HepG2 (cell line): ENCODE measurements at regions not wholly inside any gene's neighbourhood (a gene's known extent, or its start where the extent isn't known, plus 50 kb on each side); places are given as distances from the start of the nearest gene placed in this dataset.

Source experiments
- ATAC-seq: fragments of 200-7000 bp; cut with Tn5 transposase; 3 replicates; pipeline ENCODE4 v1.9.1; 2020; ENCODE audit warnings: mild to moderate bottlenecking, moderate library complexity
- BruUV-seq: library from RNA; stranded (reverse); fragments of 400-500 nt; replicated peaks from 2 replicates; lab custom pipeline; 2021; lab: Mats Ljungman, UMichigan
- CTCF ChIA-PET: fragments of 300-600 bp; formaldehyde crosslinking; extraction: SDS; loops from one replicate; lab custom pipeline; 2021; ENCODE audit warnings: low total read pairs, inconsistent platforms, low intra/inter-chr PET ratio; lab: Yijun Ruan, JAX
- POLR2A ChIA-PET: fragments of 350-600 bp; sonication (Branson Sonifier 250); formaldehyde crosslinking; loops from one replicate; lab custom pipeline; 2020; ENCODE audit warnings: antibody characterized with exemption, inconsistent platforms; lab: Yijun Ruan, JAX
- DNase-seq: peaks from one replicate; pipeline ENCODE4 v3.0.0-alpha.2; 2015; ENCODE audit warnings: low spot score
- FAIRE-seq: peaks from 3 replicates; lab custom pipeline; 2011; peaks lifted over from hg19 to GRCh38; lab: Jason Lieb, UNC
- H2AFZ ChIP-seq: one replicate; pipeline ENCODE4 v1.6.1; 2011; ENCODE audit warnings: low read length, inconsistent platforms
- H3K27ac ChIP-seq: fragments of 300-600 bp; 3 replicates; pipeline ENCODE4 v1.8.0; 2011; ENCODE audit warnings: mixed run types, mild to moderate bottlenecking, mixed read lengths, low read length, inconsistent platforms; ENCODE audit not compliant: insufficient read depth; ENCODE audit errors: extremely low read length
- H3K27me3 ChIP-seq, 2 experiments: fragments of 200-600 bp in 1 of 2; 2 replicates in 1 of 2; 3 replicates in 1 of 2; pipeline versions ENCODE4 v1.6.0 to v1.8.0; 2011; ENCODE audit warnings: low read length in 2 of 2, mild to moderate bottlenecking in 2 of 2, moderate library complexity in 2 of 2, inconsistent platforms in 1 of 2; ENCODE audit not compliant: insufficient read depth in 2 of 2, control insufficient read depth in 1 of 2
- H3K36me3 ChIP-seq, 2 experiments: fragments of 200-600 bp in 1 of 2; replicated peaks in 1 of 2; 2 replicates in 1 of 2; 3 replicates in 1 of 2; pipeline versions ENCODE4 v1.5.1 to v1.8.0; 2011; ENCODE audit warnings: low read length in 2 of 2, inconsistent platforms in 1 of 2; ENCODE audit not compliant: insufficient read depth in 2 of 2, control insufficient read depth in 1 of 2
- H3K4me1 ChIP-seq: 2 replicates; pipeline ENCODE4 v1.5.1; 2012; ENCODE audit warnings: low read length, inconsistent platforms; ENCODE audit not compliant: insufficient read depth
- H3K4me2 ChIP-seq: 2 replicates; pipeline ENCODE4 v1.6.0; 2011; ENCODE audit warnings: low read depth, low read length, inconsistent platforms
- H3K4me3 ChIP-seq, 3 experiments: fragments of 200-600 bp in 1 of 3; sonication (generic), shearing (Covaris generic) in 1 of 3; replicated peaks in 1 of 3; 2 replicates each; pipeline ENCODE4 v1.5.1; 2011 to 2016; ENCODE audit warnings: low read length in 3 of 3, inconsistent platforms in 2 of 3, low read depth in 2 of 3, mild to moderate bottlenecking in 2 of 3, control low read depth in 1 of 3, mixed read lengths in 1 of 3; ENCODE audit not compliant: insufficient read depth in 1 of 3
- H3K79me2 ChIP-seq: one replicate; pipeline ENCODE4 v1.6.1; 2011; ENCODE audit warnings: low read length, inconsistent platforms; ENCODE audit not compliant: insufficient read depth
- H3K9ac ChIP-seq: 2 replicates; pipeline ENCODE4 v1.6.0; 2011; ENCODE audit warnings: mild to moderate bottlenecking, low read depth, low read length, inconsistent platforms; ENCODE audit not compliant: insufficient read depth
- H3K9me3 ChIP-seq: 2 replicates; pipeline ENCODE4 v1.5.1; 2012; ENCODE audit warnings: mild to moderate bottlenecking, low read length
- H4K20me1 ChIP-seq: 2 replicates; pipeline ENCODE4 v1.6.0; 2011; ENCODE audit warnings: inconsistent platforms, mild to moderate bottlenecking, low read length, moderate library complexity; ENCODE audit not compliant: insufficient read depth
- ATF2 ChIP-seq: sonication (generic); formaldehyde crosslinking; IDR thresholded peaks from 2 replicates; pipeline ENCODE4 v1.4.0; 2020; ENCODE audit warnings: missing genetic modification reagents
- IRX3 ChIP-seq: sonication (generic); formaldehyde crosslinking; IDR thresholded peaks from 2 replicates; pipeline ENCODE4 v1.8.1; 2023; ENCODE audit warnings: mild to moderate bottlenecking, low read depth, missing genetic modification reagents, borderline replicate concordance
- MED13 ChIP-seq: sonication (generic); formaldehyde crosslinking; IDR thresholded peaks from 2 replicates; pipeline ENCODE4 v1.5.0; 2020; ENCODE audit warnings: missing genetic modification reagents
- MEF2D ChIP-seq: sonication (generic); formaldehyde crosslinking; IDR thresholded peaks from 2 replicates; pipeline ENCODE4 v1.5.1; 2020; ENCODE audit warnings: mild to moderate bottlenecking, missing genetic modification reagents
- MEIS1 ChIP-seq: sonication (generic); formaldehyde crosslinking; IDR thresholded peaks from 2 replicates; pipeline ENCODE4 v1.9.0; 2021; ENCODE audit warnings: mild to moderate bottlenecking, missing genetic modification reagents, moderate library complexity, borderline replicate concordance
- MLLT10 ChIP-seq: sonication (generic); formaldehyde crosslinking; IDR thresholded peaks from 2 replicates; pipeline ENCODE4 v1.4.0; 2020; ENCODE audit warnings: missing genetic modification reagents
- SMAD1 ChIP-seq: sonication (generic); formaldehyde crosslinking; IDR thresholded peaks from 2 replicates; pipeline ENCODE4 v1.4.0; 2020; ENCODE audit warnings: missing genetic modification reagents, low read depth, mild to moderate bottlenecking, borderline replicate concordance
- ZFY ChIP-seq: sonication (generic); formaldehyde crosslinking; IDR thresholded peaks from 2 replicates; pipeline ENCODE4 v1.4.0; 2020; ENCODE audit warnings: missing genetic modification reagents
- ZNF569 ChIP-seq: sonication (generic); formaldehyde crosslinking; IDR thresholded peaks from 2 replicates; pipeline ENCODE4 v1.5.0; 2020; ENCODE audit warnings: mild to moderate bottlenecking, missing genetic modification reagents, moderate library complexity, borderline replicate concordance
- ZNF772 ChIP-seq: sonication (generic); formaldehyde crosslinking; IDR thresholded peaks from 2 replicates; pipeline ENCODE4 v1.5.0; 2020; ENCODE audit warnings: mild to moderate bottlenecking, missing genetic modification reagents
- ZNF782 ChIP-seq: sonication (generic); formaldehyde crosslinking; IDR thresholded peaks from 2 replicates; pipeline ENCODE4 v1.4.0; 2020; ENCODE audit warnings: missing genetic modification reagents, mild to moderate bottlenecking, borderline replicate concordance
- WGBS: methylation state at CpG from one replicate; pipeline ENCODE4 v1.1.6; 2017; ENCODE audit warnings: low lambda C conversion rate; 5-methylcytosine and 5-hydroxymethylcytosine counted together
- in situ Hi-C: cut with HindIII; loops from 2 replicates; pipeline ENCODE4 v1.10.0; 2017; ENCODE audit warnings: low pct_unique_long_range_greater_than_20kb; ENCODE audit not compliant: extremely low pct_ligation_motif_present
- intact Hi-C: fragments of 100-400 bp; cut with micrococcal nuclease; formaldehyde crosslinking; loops from one replicate; pipeline ENCODE4 v1.10.0; 2022; ENCODE audit not compliant: unreplicated experiment
- TF ChIP-seq, protein P1 (sequence below): sonication (generic); formaldehyde crosslinking; IDR thresholded peaks from 2 replicates; pipeline ENCODE4; 2020; ENCODE audit warnings: missing genetic modification reagents, mild to moderate bottlenecking, borderline replicate concordance

DNA sequence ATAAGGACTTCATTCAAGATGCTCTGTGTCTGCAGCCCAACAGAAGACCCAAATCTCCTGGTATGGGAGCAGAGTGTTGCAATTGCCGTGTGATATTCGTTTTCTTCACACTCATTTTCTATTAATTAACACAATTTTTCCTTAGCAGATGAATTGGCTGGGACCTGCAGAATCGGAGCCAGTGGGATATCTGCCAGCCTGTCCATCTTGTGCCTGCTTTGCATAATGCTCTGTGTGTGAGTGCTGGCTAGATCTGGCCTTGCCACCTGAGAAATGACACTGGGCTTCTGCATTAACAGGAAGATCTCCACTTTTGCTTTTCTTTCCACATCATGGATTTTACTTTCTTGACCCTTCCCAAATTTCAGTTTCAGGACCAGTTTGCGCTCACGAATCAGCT is 70.4 kb upstream of the GPR158 start:
- ATAC-seq (no peak), DNase-seq (no peak), FAIRE-seq (no peak)
- H3K4me1 ChIP-seq = no peaks in the 10 kb centered on the region
- WGBS = 4% methylated on average over 5 of the region's 5 CpGs
- no peak overlapping the region for H3K9ac ChIP-seq
- POLR2A ChIA-PET = no interaction called here
- H3K79me2 ChIP-seq = no peaks in the 10 kb centered on the region
- BruUV-seq = no TSS peak
- no peaks in the 10 kb centered on the region for H3K36me3 ChIP-seq
- CTCF ChIA-PET = no interaction called here
- intact Hi-C loops = no loop called here
- in situ Hi-C loops = no loop called here
- TF ChIP-seq ATF2 (CRISPR knock-in tag) (no peak), SMAD1 (no peak), MEF2D (no peak), ZNF782 (CRISPR knock-in tag) (no peak), IRX3 (no peak), MLLT10 (CRISPR knock-in tag) (no peak), MEIS1 (CRISPR knock-in tag) (no peak), ZNF569 (CRISPR knock-in tag) (no peak), MED13 (no peak), ZFY (no peak), ZNF772 (CRISPR knock-in tag) (no peak)
- TF ChIP-seq, protein P1, sequence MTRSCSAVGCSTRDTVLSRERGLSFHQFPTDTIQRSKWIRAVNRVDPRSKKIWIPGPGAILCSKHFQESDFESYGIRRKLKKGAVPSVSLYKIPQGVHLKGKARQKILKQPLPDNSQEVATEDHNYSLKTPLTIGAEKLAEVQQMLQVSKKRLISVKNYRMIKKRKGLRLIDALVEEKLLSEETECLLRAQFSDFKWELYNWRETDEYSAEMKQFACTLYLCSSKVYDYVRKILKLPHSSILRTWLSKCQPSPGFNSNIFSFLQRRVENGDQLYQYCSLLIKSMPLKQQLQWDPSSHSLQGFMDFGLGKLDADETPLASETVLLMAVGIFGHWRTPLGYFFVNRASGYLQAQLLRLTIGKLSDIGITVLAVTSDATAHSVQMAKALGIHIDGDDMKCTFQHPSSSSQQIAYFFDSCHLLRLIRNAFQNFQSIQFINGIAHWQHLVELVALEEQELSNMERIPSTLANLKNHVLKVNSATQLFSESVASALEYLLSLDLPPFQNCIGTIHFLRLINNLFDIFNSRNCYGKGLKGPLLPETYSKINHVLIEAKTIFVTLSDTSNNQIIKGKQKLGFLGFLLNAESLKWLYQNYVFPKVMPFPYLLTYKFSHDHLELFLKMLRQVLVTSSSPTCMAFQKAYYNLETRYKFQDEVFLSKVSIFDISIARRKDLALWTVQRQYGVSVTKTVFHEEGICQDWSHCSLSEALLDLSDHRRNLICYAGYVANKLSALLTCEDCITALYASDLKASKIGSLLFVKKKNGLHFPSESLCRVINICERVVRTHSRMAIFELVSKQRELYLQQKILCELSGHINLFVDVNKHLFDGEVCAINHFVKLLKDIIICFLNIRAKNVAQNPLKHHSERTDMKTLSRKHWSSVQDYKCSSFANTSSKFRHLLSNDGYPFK = no peak
- H3K9me3 ChIP-seq = no peaks in the 10 kb centered on the region
- no peaks in the 10 kb centered on the region; a peak in 3 of 5 replicates for H3K27me3 ChIP-seq
- no peak overlapping the region for H3K27ac ChIP-seq
- H2AFZ ChIP-seq = no peak overlapping the region
- H4K20me1 ChIP-seq = no peaks in the 10 kb centered on the region
- no peak overlapping the region for H3K4me2 ChIP-seq
- no peak overlapping the region for H3K4me3 ChIP-seq
